C4-2B (cell line): ENCODE measurements at regions not wholly inside any gene's neighbourhood (a gene's known extent, or its start where the extent isn't known, plus 50 kb on each side); places are given as distances from the start of the nearest gene placed in this dataset.

Source experiments
- H3K27ac ChIP-seq: fragments of 450-650 bp; 2 replicates; pipeline ENCODE4 v1.5.1; 2017
- ZFX ChIP-seq: fragments of 450-650 bp; IDR thresholded peaks from 2 replicates; pipeline ENCODE4 v1.6.1; 2017
- TF ChIP-seq, protein P1 (sequence below): fragments of 450-650 bp; conservative IDR thresholded peaks from 2 replicates; pipeline ENCODE4 v1.5.1; 2017; ENCODE audit warnings: mild to moderate bottlenecking

DNA sequence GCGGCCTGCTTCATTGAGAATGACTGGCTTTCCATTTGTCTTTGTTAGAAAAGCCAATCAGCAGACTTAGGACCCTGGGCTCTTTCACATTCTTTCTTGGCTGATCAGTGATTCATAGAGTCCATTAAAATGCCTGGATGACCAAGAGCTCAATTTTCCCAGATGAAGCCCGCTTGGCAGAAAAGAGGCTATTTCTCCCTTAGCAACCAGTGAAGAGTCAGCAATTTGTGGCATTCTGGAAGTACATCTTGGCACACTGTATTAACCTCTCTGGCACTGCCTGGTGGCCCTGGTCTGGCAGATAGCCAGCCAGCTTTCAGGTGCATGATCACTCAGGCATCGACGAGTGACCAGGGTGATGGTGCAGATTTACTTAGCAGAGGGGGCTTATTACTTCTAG is 145.7 kb upstream of the PLAAT1 start:
- H3K27ac ChIP-seq: no peak overlapping the region
- no peak for TF ChIP-seq ZFX
- TF ChIP-seq, protein P1, sequence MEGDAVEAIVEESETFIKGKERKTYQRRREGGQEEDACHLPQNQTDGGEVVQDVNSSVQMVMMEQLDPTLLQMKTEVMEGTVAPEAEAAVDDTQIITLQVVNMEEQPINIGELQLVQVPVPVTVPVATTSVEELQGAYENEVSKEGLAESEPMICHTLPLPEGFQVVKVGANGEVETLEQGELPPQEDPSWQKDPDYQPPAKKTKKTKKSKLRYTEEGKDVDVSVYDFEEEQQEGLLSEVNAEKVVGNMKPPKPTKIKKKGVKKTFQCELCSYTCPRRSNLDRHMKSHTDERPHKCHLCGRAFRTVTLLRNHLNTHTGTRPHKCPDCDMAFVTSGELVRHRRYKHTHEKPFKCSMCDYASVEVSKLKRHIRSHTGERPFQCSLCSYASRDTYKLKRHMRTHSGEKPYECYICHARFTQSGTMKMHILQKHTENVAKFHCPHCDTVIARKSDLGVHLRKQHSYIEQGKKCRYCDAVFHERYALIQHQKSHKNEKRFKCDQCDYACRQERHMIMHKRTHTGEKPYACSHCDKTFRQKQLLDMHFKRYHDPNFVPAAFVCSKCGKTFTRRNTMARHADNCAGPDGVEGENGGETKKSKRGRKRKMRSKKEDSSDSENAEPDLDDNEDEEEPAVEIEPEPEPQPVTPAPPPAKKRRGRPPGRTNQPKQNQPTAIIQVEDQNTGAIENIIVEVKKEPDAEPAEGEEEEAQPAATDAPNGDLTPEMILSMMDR: no peak

DNA sequence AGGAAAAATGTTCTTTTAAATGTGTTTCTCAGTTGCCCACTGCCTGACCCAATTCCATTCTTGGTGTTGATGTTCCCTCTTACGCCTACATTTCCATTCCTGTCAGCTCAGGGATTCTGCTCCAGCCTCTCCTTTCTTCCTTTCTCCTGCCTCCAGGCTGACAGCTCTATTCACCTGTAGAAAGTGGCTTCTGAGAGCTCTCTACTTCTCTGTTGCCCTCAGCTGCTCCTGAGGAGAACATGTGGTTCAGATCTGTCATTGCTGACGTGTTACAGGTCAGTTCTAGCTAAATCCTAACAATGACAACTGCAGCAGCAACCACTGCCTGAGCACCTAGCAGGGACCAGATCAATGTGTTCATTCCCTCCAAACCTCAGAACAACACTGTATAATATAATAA is 144.9 kb upstream of the PLAAT1 start:
- TF ChIP-seq, protein P1: no peak
- TF ChIP-seq ZFX: no peak
- no peak overlapping the region for H3K27ac ChIP-seq

DNA sequence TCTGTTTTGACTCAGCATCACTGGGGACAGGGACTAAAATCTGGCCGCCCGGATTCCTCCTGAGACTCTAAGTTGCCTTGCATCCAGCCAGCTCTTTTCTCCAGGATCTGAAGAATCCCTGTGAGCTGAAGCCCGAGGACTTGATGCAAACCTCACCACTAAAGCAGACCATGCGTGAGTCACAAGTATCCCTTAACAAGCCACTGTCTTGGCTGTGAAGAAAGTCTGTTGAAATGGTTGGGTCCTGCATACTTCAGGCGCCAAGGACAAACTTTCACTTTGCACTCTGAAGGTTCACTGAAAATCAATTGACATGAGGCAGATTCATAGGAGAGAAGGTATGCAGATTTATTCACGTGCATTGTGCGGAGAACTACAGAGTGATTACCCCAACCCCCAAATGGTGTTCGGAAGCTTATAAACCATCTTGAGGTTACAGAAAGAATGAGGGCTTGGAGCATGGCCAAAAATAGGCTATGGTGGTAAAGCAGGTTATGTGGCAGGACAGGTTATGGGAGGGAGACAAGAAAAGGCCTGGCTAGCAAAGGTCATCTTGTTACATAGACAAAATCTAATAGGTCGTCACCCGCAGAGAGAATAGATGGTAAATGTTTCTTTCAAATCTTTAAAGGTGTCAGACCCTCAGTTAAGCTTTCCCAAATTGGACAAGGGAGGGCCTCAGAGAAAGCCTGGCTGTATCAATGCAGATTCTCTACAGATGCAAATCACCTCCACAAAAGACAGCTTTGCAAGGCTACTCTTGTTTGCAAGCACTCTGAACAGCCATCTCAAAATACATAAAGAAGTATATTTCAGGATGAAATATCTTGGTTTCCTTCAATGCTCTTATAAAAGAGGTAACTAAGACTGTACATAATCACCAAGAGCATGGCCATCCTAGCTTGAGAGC is 126.3 kb upstream of the PLAAT1 start:
- TF ChIP-seq ZFX: no peak
- TF ChIP-seq, protein P1: no peak
- no peak overlapping the region for H3K27ac ChIP-seq

DNA sequence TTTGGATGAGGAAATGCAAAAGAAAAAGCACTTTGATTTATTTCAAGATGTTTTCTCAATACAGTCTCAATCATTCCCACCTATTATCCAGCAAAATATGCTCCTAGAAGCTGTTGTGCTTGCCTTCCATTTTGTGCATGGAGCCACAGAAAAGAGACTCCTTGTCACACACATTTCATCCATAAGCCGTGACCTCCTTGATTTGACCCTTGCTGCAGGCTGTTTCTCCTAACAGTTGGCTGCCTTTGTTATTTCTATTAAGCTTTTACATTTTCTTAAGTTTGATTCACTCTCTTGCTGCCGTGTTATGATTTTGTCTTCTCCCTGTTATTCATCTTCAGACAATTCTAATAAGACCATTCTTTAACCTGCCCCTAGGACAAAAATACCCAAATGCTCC is 124.2 kb upstream of the PLAAT1 start:
- TF ChIP-seq, protein P1: no peak
- no peak for TF ChIP-seq ZFX
- no peak overlapping the region for H3K27ac ChIP-seq

DNA sequence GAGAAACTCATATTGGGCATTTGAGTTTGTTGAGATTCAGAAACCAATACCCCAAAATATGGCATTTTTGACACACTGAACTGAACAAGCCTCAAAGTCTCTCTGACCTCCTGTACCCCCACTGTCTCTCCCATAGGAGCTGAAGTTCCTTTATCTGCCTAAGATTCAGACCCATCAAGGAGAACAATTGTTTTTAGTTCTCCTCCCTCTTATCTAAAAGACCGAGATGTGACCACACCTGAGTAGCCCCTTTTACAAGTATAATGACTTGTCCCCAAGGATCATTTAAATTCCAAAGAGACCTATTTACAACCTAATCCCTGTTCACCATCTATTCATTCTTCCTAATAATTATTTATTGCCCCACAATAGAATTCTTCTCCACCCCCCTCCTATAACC is 122.1 kb upstream of the PLAAT1 start:
- TF ChIP-seq, protein P1: no peak
- TF ChIP-seq ZFX: no peak
- no peak overlapping the region for H3K27ac ChIP-seq

DNA sequence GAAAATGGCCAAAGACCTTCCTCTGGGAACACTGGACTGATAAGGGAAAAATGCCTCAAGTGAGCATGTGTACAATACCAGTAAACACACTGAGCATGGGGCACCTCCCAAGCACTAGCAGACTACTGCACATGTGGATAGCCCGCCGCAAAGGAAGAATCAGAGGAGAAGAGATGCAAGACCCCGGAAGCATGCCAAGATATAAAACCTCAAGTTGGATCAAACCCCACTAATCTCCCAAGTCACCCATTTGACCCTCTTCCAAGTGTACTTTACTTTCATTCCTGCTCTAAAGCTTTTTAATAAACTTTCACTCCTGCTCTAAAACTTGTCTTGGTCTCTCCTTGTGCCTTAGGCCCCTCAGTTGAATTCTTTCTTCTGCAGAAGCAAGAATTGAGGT is 121.1 kb upstream of the PLAAT1 start:
- no peak overlapping the region for H3K27ac ChIP-seq

DNA sequence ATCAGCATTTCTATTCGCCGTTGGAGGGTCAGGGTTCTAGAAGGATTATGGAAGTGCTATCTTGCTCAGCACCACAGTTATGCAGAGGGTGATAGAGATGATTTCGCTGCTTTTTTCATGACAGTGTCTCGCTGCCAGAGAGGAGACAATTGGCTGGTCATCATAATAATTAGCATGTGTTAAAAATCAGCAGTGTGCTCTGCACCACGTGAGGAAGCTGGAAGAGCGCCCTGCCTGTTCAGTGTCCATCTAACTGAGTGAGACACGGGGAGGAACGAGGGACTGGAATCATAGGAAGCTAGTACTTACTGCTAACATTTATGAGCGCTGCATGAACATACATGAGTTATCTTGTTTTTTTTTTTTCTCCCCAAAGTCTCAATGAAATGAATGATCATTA is 116.2 kb upstream of the PLAAT1 start:
- no peak for TF ChIP-seq ZFX
- TF ChIP-seq, protein P1: no peak
- H3K27ac ChIP-seq: no peak overlapping the region

More for the DNA sequence above, 121.1 kb upstream of the PLAAT1 start:
- no peak for TF ChIP-seq ZFX

DNA sequence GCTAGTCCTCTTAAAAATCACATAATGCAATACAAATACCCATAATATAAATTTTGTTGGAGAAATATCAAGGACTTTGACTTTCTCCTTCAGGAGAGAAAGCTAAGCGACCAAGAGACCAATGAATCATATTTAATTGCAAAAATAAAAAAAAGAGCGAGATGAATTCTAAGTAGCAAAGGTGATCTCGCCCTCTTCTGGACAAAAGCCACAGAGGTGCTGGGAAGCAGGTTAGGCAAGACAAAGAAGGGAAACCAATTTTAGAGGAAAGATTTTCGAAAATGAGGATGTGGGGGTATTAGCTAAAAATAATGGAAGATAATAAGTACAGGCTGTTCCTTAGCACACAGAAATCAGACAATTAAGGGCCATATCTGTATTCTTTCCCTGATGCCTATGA is 111.4 kb upstream of the PLAAT1 start:
- TF ChIP-seq, protein P1: peak; percentile 30
- no peak for TF ChIP-seq ZFX
- no peak overlapping the region for H3K27ac ChIP-seq
